Left kidney (tissue), 1 donor: ENCODE measurements at regions not wholly inside any gene's neighbourhood (a gene's known extent, or its start where the extent isn't known, plus 50 kb on each side); places are given as distances from the start of the nearest gene placed in this dataset.
"Not testable (repeated sequence)": the region's sequence is repeated elsewhere in the genome, so short reads cannot be mapped to it uniquely, and the experiment has no call there.

Experiments used
- DNase-seq: peaks from one replicate; pipeline ENCODE4 v3.0.0-alpha.2; 2013

- no peak for DNase-seq
These were observed 70.0 kb downstream of the MZT1 start for GRCh38 chr13:72657379-72657778.

GRCh38 chr13:72656357-72656756 lies 71.1 kb downstream of the MZT1 start:
- DNase-seq: no peak

- DNase-seq: no peak
These were observed 73.9 kb downstream of the MZT1 start for GRCh38 chr13:72653506-72653905.

GRCh38 chr13:72652681-72653080 lies 74.7 kb downstream of the MZT1 start:
- no peak for DNase-seq

GRCh38 chr13:72651144-72651543 lies 76.3 kb downstream of the MZT1 start:
- DNase-seq: peak; percentile 29

- no peak for DNase-seq
These were observed 77.3 kb downstream of the MZT1 start for GRCh38 chr13:72650051-72650700.

GRCh38 chr13:72648513-72649065 lies 78.8 kb downstream of the MZT1 start:
- no peak for DNase-seq

GRCh38 chr13:72647422-72647821 lies 80.0 kb downstream of the MZT1 start:
- no peak for DNase-seq

- no peak for DNase-seq
These were observed 81.9 kb downstream of the MZT1 start for GRCh38 chr13:72645521-72645920.

GRCh38 chr13:72643311-72643989 lies 84.0 kb downstream of the MZT1 start:
- DNase-seq: no peak

GRCh38 chr13:72639377-72639776 lies 88.1 kb downstream of the MZT1 start:
- no peak for DNase-seq

GRCh38 chr13:72638059-72638815 lies 89.2 kb downstream of the MZT1 start:
- DNase-seq: no peak

- DNase-seq: no peak
These were observed 89.9 kb downstream of the MZT1 start for GRCh38 chr13:72637561-72637960.

GRCh38 chr13:72634859-72635258 lies 92.6 kb downstream of the MZT1 start:
- DNase-seq: no peak

GRCh38 chr13:72622546-72622945 lies 104.9 kb downstream of the MZT1 start:
- no peak for DNase-seq

- DNase-seq: no peak
These were observed 106.6 kb downstream of the MZT1 start for GRCh38 chr13:72620874-72621273.

- DNase-seq: no peak
These were observed 109.5 kb downstream of the MZT1 start for GRCh38 chr13:72617951-72618350.

- DNase-seq: no peak
These were observed 110.2 kb downstream of the MZT1 start for GRCh38 chr13:72617186-72617585.

GRCh38 chr13:72610251-72610891 lies 117.1 kb downstream of the MZT1 start:
- not testable (repeated sequence) for DNase-seq

GRCh38 chr13:72599178-72599743 lies 128.2 kb downstream of the MZT1 start:
- no peak for DNase-seq

GRCh38 chr13:72590091-72590740 lies 137.2 kb downstream of the MZT1 start:
- no peak for DNase-seq

GRCh38 chr13:72586518-72586917 lies 140.9 kb downstream of the MZT1 start:
- DNase-seq: no peak
